ENCODE measurements at regions not wholly inside any gene's neighbourhood (a gene's known extent, or its start where the extent isn't known, plus 50 kb on each side); places are given as distances from the start of the nearest gene placed in this dataset.

DNA sequence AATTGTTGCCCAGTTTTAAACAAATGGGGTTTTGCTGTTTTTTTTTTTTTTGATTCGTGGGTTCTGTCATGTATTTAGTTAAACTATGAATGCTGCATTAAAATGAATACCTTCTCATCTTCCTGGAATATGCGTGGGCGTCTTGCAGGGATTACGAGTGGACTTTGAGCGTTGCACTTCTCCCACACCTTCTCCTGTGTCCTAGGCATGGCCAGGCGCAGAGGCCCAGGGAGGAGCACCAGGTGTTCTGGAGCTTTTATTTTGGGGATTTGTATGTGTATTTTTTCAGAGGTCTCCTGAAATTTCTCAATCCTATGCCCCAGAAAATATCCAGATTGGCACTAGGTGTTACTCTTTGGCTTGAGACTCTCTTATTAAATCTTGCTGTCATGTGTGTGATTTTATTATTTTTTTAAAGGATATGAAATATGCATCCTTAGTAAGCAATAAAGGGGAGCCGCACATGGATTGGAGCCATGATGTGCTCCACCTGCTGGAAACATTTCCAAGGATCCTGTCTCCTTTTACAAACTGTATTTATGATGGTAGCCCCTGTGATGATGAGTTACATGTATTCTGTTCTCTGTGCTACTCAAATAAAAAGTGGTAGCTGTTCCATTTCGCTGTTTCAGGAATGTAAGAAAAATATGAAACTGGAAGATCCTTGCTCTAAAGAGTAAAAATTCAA lies 482.2 kb upstream of the KLF6 start:
- Histone ChIP-seq H3K4me1 (ENCODE audit: control insufficient read depth, extremely low read depth, insufficient read depth, low read length) (peaks cover 14% of the 10 kb centered on the region), H3K27ac (ENCODE audit: control insufficient read depth, insufficient read depth, low read length) (no peak overlapping the region), H3K9ac (ENCODE audit: control insufficient read depth, extremely low read depth, insufficient read depth, low read length) (no peak overlapping the region), H3K9me3 (ENCODE audit: control insufficient read depth, low read depth, low read length) (no peaks in the 10 kb centered on the region), H3K4me3 (ENCODE audit: control insufficient read depth in 2 of 3, extremely low read depth in 1 of 3, insufficient read depth in 2 of 3, low read depth in 1 of 3, low read length in 3 of 3) (no peak overlapping the region), H3K79me2 (ENCODE audit: control insufficient read depth, insufficient read depth, low read length) (no peaks in the 10 kb centered on the region), H3K27me3 (ENCODE audit: control insufficient read depth, extremely low read depth, insufficient read depth, low read length) (no peaks in the 10 kb centered on the region), H3K4me2 (ENCODE audit: control insufficient read depth, extremely low read depth, insufficient read depth, low read depth, low read length) (no peak overlapping the region), H3K36me3 (ENCODE audit: control insufficient read depth in 2 of 2, extremely low read depth in 1 of 2, insufficient read depth in 2 of 2, low read length in 2 of 2) (no peaks in the 10 kb centered on the region), H3K9me1 (ENCODE audit: control insufficient read depth, extremely low read depth, insufficient read depth, low read length) (no peaks in the 10 kb centered on the region), H2AFZ (ENCODE audit: control insufficient read depth, low read length) (no peak overlapping the region), H4K20me1 (ENCODE audit: control insufficient read depth, extremely low read depth, insufficient read depth, low read length) (no peaks in the 10 kb centered on the region)
- dilution Hi-C loops (cut with MboI; ENCODE audit: extremely low pct_ligation_motif_present, low sequenced_read_pairs), result no loop called here
- DNase-seq (ENCODE audit: low read depth, low spot score) (no peak), FAIRE-seq (peak; percentile 77)
- TF ChIP-seq, protein P1, sequence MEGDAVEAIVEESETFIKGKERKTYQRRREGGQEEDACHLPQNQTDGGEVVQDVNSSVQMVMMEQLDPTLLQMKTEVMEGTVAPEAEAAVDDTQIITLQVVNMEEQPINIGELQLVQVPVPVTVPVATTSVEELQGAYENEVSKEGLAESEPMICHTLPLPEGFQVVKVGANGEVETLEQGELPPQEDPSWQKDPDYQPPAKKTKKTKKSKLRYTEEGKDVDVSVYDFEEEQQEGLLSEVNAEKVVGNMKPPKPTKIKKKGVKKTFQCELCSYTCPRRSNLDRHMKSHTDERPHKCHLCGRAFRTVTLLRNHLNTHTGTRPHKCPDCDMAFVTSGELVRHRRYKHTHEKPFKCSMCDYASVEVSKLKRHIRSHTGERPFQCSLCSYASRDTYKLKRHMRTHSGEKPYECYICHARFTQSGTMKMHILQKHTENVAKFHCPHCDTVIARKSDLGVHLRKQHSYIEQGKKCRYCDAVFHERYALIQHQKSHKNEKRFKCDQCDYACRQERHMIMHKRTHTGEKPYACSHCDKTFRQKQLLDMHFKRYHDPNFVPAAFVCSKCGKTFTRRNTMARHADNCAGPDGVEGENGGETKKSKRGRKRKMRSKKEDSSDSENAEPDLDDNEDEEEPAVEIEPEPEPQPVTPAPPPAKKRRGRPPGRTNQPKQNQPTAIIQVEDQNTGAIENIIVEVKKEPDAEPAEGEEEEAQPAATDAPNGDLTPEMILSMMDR (optimal IDR thresholded peaks at IDR 0.05 in 1 of 3, IDR thresholded peaks at IDR 0.05 in 1 of 3, conservative IDR thresholded peaks at IDR 0.05 in 1 of 3; ENCODE audit: extremely low read depth in 1 of 3, insufficient read depth in 2 of 3, low read length in 3 of 3), result peak in 2 of 3 experiments; percentile 7 to 52
- TF ChIP-seq EZH2 (IDR thresholded peaks at IDR 0.05; ENCODE audit: low read length), result no peak

DNA sequence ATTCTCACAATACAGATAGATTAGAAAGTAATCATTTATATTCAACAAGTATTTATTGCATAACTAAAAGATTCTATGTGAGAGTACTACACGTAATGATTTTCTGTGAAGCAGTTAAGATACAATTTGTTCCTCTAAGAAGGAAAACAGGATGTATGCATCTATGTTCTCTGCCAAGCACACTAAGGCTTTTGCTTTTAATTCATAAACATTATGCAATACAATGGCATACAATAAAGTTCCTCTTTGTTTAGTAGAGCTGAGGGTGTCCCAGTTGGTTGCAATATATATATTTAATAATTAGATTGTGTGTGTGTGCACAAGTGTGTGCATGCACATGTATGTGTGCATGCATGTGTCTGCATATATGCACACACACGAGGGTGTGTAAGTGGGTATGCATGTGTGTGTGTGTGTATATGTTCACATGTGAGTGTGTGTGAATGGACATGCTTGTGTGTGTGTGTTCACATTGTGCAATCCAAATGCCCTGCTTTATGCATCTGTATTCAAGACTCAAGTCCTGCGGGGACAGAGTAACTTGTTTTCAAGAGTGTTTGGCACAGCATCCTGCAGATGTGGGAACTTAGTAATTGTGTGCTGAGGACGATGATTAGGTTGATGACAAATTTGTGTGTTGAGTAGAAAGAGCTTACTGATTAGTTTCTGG lies 481.5 kb upstream of the KLF6 start:
- FAIRE-seq (no peak), DNase-seq (ENCODE audit: low read depth, low spot score) (no peak)
- dilution Hi-C loops (cut with MboI; ENCODE audit: extremely low pct_ligation_motif_present, low sequenced_read_pairs), result no loop called here
- no peak overlapping the region for H2AFZ ChIP-seq (ENCODE audit: control insufficient read depth, low read length)
- H3K27me3 ChIP-seq (ENCODE audit: control insufficient read depth, extremely low read depth, insufficient read depth, low read length), result no peaks in the 10 kb centered on the region
- H3K4me1 ChIP-seq (ENCODE audit: control insufficient read depth, extremely low read depth, insufficient read depth, low read length), result peaks cover 14% of the 10 kb centered on the region
- no peaks in the 10 kb centered on the region for H3K9me3 ChIP-seq (ENCODE audit: control insufficient read depth, low read depth, low read length)
- H3K9me1 ChIP-seq (ENCODE audit: control insufficient read depth, extremely low read depth, insufficient read depth, low read length), result no peaks in the 10 kb centered on the region
- H3K36me3 ChIP-seq (ENCODE audit: control insufficient read depth in 2 of 2, extremely low read depth in 1 of 2, insufficient read depth in 2 of 2, low read length in 2 of 2), result no peaks in the 10 kb centered on the region
- no peak overlapping the region for H3K4me3 ChIP-seq (ENCODE audit: control insufficient read depth in 2 of 3, extremely low read depth in 1 of 3, insufficient read depth in 2 of 3, low read depth in 1 of 3, low read length in 3 of 3)
- H3K9ac ChIP-seq (ENCODE audit: control insufficient read depth, extremely low read depth, insufficient read depth, low read length), result no peak overlapping the region
- H3K79me2 ChIP-seq (ENCODE audit: control insufficient read depth, insufficient read depth, low read length), result no peaks in the 10 kb centered on the region
- TF ChIP-seq, protein P1 (optimal IDR thresholded peaks at IDR 0.05 in 1 of 3, IDR thresholded peaks at IDR 0.05 in 1 of 3, conservative IDR thresholded peaks at IDR 0.05 in 1 of 3; ENCODE audit: extremely low read depth in 1 of 3, insufficient read depth in 2 of 3, low read length in 3 of 3), result no peak
- TF ChIP-seq EZH2 (IDR thresholded peaks at IDR 0.05; ENCODE audit: low read length), result no peak
- no peaks in the 10 kb centered on the region for H4K20me1 ChIP-seq (ENCODE audit: control insufficient read depth, extremely low read depth, insufficient read depth, low read length)
- H3K27ac ChIP-seq (ENCODE audit: control insufficient read depth, insufficient read depth, low read length), result no peak overlapping the region
- no peak overlapping the region for H3K4me2 ChIP-seq (ENCODE audit: control insufficient read depth, extremely low read depth, insufficient read depth, low read depth, low read length)

Data from keratinocyte (primary cell).